SIG-M5 treated with dmso at 0.1 percent for 504 hours (cell line): ENCODE measurements at regions not wholly inside any gene's neighbourhood (a gene's known extent, or its start where the extent isn't known, plus 50 kb on each side); places are given as distances from the start of the nearest gene placed in this dataset.
"Not testable (repeated sequence)": the region's sequence is repeated elsewhere in the genome, so short reads cannot be mapped to it uniquely, and the experiment has no call there.

Experiments
- DNase-seq: peaks from one replicate; lab custom pipeline; 2025; ENCODE audit not compliant: unreplicated experiment; lab: John Stamatoyannopoulos, UW

DNA sequence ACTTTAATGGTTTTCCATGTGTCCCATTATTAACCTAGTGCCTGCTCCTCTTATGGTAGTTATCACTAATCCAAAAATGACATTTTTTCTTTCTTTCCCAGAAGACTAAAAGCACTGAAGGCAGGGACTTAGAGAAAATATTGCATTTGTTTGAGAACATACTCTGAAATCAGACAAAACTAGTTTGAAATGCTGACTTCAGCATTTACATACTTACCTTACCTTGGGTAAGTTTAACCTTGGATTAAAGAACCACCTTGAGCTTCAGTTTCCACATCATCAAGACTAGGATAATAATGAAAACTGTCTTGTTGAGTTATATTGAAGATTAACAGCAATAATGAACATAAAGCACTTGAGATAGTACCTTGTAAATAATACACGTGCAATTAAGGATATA, 413.0 kb downstream of the SOX2 start:
- DNase-seq: no peak

- DNase-seq: no peak
Measured at GRCh38 chr3:182129740-182130139, 418.0 kb downstream of the SOX2 start.

DNA sequence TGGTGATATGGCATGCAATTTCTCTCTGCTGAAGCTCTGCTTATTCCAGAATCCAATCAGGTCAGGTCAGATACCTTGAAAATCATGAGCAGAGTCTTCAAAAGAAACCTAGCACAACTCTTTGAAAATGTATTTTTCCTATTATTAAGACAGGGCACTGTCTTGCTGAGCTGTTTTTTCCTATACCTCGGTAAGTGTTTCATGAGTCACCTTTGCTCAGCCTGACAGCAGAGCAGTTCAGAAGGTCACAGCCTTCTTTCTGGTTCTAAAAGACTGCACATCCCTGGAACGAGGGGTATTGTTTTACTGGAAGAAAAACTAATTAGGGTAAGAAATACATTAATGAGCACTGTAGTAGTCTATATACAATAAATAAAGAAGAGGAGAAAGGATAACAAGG, 422.0 kb downstream of the SOX2 start:
- no peak for DNase-seq

DNA sequence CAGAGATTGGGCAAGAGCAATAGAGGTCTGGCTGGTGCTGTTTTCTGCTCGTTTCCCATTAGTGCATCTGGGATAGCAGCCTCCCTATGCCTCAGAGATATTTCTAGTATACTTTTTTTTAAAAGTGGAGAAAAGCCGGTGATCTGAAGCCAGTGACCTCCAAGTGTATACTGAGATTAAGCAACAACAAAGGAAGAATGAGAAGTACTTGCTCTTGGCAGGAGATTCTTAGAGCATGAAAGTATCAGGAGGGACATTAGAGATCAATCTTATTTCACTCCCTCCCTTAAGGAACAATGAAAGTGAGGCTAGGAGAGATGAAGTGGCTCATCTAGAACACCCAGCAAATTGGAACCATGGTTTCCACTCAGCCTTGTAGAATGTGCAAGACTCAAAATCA, 423.3 kb downstream of the SOX2 start:
- DNase-seq: no peak

DNA sequence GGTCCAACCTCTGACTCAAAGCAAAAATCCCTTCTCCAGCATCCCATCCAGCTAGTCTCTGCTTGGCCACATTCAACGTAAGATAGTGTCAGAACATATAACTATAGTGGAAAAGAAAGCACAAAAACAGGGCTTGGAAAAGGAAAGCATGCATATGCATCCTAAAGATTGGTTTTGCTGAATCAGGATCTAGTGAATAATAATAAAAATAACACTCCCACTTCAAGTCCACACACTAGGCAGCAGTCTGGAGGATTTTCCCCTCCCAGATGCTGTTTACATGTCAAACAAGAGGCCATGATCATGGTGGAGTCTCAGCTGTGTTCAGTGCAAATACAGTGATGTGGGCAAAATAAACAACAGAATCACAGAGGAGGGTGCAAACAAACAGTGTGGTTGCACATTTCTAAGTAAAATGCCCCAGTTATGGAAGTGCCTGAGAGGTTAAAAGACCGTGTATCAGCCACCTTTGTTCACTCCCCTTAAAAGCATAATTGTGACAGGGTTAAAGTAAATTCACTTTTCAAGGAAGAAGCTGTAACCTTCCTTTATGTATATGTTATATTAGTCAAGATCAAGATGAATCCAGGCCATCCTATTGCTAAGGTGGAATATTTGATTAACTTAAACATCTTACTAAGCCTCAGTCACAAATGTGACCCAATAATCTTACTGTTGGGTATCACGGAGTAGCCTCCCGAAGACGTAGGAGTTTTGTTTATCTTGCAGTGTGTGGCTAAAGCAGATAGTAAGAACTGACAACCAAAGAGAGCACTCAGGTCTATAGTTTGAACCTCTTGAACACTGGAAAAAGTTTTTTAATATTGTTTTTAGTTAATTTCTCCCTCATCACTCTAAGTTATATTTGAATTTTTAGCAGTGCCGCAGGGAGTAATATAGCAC, 424.5 kb downstream of the SOX2 start:
- DNase-seq: no peak

GRCh38 chr3:182138393-182138792, 426.7 kb downstream of the SOX2 start:
- no peak for DNase-seq

- no peak for DNase-seq
Measured at GRCh38 chr3:182139627-182140357, 428.1 kb downstream of the SOX2 start.

DNA sequence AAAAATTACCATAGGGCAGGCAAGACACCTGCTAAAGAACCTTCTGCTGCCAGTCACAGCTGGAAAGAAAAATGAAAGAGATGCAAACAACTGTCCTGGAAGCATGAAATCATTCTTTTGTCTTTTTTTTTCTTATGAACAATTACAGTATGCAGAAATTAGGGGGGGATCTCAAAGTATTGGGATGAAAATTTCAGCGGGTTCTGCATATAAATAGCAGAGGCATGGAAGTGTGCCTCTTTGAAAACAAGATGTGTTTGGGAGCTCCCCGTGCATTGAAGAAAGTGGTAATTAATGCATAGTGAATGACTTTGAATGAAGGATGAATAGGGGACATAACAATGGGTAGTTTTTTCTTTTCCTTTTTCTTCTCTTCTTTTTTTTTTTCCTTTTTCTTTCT, 431.2 kb downstream of the SOX2 start:
- no peak for DNase-seq

DNA sequence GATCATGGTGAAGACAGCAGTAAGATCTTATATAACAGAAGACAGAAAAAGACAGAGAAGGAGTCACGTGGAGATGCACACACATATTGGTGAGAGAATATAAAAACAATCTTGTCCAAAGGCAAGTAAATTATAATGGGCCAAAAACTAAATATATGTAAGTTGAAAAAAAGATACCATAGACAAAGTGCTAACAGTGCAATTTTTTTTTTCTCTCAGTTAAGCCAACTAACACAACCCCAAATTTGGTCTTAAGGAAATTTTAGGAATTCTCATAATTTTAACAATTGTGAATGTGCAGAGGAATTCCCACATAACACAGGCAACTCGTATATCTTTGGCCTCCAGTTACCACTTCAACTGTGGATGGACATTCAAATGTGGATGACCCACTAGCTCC, 432.2 kb downstream of the SOX2 start:
- DNase-seq: no peak

DNA sequence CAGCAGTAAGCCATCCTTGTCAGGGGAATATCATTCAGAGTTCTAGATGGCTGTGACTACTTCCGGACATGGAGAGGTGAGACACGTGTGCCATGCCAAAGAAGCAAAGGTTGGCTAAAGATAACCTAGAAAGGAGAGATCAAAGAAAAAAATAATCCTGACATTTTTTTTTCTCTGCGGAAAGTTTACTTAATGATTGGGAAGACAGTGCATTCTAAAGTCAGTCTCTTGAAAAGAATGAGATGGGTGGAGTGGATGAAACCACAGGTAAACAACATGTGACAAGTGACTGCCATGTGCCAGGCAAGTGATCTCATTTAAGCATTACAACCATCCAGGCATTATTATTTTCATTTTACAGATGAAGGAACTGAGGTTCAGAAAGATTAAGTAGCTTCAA, 436.6 kb downstream of the SOX2 start:
- DNase-seq: no peak

DNA sequence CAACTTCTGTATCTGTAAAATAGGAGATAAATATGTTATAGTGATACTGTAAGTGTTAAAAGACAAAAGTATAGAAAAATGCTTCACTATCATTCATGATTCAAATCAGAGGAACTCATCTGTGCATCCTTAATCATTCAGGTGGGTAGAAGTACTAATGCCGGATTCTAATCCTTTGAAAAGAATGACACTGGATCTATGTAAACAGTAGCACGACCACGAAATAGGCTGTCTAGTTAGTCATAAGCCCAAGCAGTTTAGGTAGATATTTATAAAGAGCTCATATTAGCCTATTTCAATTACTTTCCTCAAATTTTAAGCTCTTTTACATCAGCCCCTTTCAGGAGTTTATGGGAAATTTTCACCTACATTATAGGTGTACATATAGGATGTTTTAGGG, 437.9 kb downstream of the SOX2 start:
- no peak for DNase-seq

GRCh38 chr3:182156326-182156725, 444.6 kb downstream of the SOX2 start:
- not testable (repeated sequence) for DNase-seq

DNA sequence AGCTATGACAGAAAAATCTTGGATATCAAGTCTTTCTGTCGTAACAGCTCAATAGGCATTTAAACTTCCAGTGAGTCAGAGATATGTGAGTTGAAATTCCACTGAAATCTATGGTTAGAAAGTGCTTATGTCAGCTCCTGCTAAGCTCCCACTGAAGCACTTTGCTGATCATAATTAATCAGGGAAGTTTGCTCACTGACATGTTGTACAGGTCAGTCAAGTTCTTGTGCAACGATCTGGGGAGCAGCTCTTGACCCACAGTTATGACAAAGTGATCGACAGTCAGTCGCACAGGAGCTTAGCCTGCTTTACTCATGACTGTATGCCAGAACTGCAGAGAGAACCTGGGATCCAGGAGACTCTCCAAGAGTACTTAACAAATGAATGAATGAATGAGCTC, 453.5 kb downstream of the SOX2 start:
- DNase-seq: peak; percentile 53

GRCh38 chr3:182172534-182172933, 460.8 kb downstream of the SOX2 start:
- DNase-seq: no peak

DNA sequence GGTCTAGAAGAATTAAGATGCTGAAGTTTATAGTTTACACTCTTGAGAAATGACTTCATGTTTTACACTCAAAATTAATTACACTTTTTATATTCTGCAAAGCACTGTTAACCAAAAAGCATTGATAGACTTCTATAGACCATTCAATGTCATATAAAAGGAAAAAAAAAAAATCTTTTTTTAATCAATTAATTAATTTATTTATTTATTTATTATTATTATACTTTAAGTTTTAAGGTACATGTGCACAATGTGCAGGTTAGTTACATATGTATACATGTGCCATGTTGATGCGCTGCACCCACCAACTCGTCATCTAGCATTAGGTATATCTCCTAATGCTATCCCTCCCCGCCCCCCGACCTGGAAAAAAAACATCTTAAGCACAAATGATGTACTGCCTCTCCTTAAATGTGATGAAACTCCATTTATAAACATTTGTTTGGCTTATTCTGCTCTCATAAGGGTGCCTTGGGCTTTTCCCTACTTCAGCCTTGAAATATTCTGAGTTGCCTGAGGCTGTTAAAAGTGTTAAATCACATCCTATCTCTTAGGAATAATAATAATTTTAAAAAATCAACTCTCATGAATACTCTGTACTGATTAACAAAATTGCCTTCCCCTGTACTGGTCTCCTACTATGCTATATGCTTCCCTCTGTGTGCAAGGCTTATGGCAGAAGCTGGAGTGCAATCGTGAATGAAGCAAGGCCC, 466.9 kb downstream of the SOX2 start:
- DNase-seq: no peak

DNA sequence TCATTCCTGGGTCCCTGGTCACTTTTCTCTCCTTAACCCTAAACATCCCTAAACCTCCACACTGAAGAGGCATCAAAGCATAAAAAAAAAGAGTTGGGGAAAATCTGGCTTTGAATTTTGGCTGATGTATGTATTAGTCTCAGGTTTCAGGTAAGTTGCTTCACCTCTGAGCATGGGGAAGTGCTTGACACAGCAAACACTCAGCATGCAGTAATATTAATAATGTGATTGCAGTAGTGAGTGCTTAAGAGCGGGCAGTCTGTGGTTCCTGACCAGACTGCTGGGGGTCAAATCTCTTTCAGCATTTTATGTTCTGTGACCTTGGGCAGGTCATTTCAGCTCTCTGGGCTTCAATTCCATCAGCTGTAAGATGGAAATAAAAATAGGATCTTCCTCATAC, 467.9 kb downstream of the SOX2 start:
- no peak for DNase-seq

GRCh38 chr3:182180654-182181385, 469.1 kb downstream of the SOX2 start:
- DNase-seq: no peak

- DNase-seq: no peak
Measured at GRCh38 chr3:182182531-182182968, 470.8 kb downstream of the SOX2 start.

- DNase-seq: no peak
Measured at GRCh38 chr3:182183716-182184430, 472.1 kb downstream of the SOX2 start.

DNA sequence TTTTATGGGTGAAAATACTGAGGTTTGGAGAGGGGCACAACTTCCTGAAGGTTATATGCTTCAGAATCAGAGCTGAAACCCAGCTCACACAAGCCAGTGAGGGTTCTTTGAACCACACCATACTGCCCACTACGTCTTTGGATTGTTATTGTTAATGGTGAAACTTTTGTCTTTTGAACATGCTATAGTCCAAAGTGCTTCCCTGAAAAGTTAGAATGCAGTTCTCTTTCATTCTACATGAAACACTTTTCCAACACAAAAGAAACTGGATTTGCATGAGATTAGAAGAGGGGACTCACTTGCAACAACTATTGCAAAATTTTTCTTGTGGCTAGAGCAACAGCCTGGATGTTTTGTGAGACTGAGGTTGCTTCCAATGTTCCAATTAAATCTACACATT, 473.6 kb downstream of the SOX2 start:
- no peak for DNase-seq
